ENCODE measurements at regions not wholly inside any gene's neighbourhood (a gene's known extent, or its start where the extent isn't known, plus 50 kb on each side); places are given as distances from the start of the nearest gene placed in this dataset.

DNA sequence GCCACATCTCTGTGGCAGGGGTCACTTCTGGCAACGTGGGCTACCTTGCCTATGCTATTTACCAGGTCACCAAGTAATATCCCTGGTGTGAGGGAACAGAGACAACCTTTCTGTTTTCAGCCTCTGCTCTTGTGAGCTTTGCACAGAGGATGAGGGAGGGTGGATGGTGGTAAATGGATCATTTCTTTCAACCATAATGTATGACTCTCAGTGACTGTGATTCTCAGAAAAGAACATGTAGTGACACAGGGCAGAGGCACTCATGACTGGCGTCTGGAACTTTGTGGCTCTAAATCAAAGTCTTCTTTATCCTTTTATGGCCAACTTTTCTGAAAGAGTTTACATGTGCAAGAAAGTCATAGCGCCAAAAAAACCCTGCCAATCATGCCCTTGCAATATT is 153.5 kb upstream of the USP24 start:
- intact Hi-C loops (cut with micrococcal nuclease): no loop called here
- no peak for DNase-seq
- no peak for ATAC-seq

DNA sequence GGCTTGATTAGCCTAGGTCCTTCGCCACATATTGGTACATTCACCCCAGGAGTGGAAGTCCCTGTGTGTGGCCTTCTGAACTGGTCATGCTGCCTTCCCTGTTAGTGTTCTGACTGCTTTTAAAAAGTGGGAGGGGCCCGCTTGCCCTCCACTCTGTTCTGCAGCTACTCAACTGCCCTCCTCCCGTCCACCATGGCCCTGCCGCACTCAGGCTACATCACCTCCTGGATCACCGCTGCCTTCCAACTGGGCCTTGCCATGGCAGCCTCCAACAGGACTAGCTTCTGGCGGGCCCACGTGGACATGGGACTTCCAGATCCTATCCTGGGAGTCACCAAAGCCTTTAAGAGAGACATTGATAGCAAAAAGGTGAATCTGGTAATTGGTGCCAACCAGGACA is 152.1 kb upstream of the USP24 start:
- intact Hi-C loops (cut with micrococcal nuclease): no loop called here
- DNase-seq: no peak
- ATAC-seq: no peak

DNA sequence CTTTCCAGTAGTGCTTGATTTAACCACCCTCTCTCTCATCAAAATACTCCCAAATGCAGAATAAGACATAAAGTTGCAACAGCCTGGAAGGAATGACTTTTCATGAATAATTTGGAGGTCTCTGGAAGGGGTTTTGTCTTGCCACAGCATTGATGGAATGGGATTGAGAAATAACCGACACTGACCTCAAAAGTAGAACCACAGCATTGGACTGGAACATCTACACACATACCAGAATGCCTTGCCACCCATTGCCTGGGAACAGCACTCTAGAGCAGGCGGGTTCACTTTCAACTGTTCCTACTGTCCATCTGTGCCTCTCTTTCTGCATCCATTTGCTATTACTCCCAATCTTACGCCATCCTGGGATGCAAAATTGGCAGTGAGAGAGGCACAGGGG is 149.1 kb upstream of the USP24 start:
- intact Hi-C loops (cut with micrococcal nuclease): no loop called here
- DNase-seq (no peak), ATAC-seq (no peak)

DNA sequence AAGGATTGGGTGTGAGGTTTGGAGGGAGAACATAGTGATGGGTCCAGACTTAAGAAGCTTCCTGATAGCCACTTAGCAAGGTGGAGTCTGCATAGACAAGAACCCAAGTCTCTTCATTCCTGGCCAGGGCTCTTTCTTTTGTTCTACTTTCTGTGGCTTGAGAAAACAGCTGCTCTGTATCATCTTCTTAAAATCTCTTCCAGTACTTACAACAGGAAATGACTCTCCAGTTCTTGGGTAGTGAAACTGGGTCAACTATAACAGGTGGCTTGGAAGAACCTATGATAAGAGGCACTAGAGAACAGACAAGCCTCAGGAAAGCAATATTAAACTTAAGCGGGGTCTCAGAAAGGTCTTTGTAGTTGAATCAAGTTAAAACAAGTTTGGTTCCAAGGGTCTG is 148.1 kb upstream of the USP24 start:
- peak; percentile 81 for ATAC-seq
- DNase-seq: no peak
- intact Hi-C loops (cut with micrococcal nuclease): no loop called here

DNA sequence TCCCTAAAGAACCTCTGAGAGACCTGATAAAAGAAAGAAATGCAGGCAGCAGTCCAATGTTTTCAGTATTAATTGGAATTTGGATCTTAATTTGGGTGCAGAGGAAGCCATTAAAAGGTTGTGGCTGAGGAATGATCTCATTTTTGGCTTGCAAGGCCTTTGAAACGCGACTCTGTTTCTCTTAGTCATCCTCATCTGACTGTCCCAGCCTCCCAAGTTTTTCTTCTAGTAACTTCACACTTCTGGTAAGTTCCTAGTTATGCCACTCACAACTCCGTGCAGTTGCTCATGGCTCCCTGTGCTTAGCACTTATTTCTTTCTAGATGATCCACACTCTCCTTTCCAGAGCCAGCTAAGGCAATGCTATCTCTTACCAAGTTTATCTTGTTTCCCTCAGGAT is 147.4 kb upstream of the USP24 start:
- ATAC-seq: peak; percentile 92
- intact Hi-C loops (cut with micrococcal nuclease): no loop called here
- DNase-seq: no peak

DNA sequence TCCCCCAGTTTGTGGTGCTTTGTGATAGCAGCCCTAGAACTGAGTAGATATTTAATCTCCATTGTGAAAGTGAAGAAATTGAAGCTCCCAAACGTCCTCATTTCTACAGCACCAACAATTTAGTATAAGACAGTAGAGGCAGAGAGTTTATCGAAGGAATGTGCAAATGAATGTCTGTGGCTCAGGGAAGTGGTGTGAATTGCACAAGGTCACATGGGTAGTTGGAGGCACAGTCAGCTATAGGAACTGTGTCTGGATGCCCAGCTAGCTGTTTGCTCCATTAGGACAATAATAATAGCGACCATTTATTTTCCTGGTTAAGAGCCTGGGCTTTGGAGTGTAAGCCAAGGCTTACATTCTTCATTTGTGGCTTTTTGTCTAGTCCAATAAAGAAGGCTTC is 144.4 kb upstream of the USP24 start:
- DNase-seq (no peak), ATAC-seq (no peak)
- intact Hi-C loops (cut with micrococcal nuclease): no loop called here

DNA sequence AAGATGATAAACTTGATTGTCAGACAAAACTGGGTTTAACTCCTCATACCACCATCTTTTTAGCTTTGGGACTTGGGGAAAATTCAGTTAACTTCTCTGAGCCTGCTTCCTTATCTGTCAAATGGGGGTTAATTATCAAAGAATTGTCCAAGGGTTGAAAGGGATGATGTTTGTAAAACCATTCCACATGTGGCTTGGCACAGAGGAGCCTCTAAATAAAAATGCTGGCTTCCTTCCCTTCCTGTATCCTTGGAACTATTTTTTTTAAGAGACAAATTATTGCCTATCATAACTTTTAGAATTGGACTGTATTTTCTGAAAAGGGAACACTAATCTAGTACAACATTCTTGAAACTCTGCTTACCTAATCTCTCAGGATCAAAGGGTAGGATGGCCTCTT is 143.4 kb upstream of the USP24 start:
- intact Hi-C loops (cut with micrococcal nuclease): no loop called here
- DNase-seq (no peak), ATAC-seq (no peak)

DNA sequence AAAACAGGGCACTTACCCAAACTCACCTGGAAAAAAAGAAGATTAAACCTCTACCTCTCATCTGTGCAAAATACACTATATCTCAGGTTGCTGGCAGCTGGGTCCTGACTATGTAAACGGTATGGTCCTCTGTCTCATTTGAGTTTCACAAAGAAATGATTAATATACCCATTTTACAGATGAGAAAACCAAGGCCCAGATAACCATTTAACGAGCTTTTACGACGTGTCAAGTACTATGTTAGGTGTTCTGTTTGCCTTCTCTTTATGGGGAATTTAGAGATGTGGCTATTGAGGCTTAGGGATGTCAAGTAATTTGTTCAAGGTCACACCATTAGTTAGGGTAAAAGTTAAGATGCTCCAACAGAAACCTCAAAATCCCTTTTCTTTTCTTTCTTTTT is 140.4 kb upstream of the USP24 start:
- DNase-seq (no peak), ATAC-seq (no peak)
- intact Hi-C loops (cut with micrococcal nuclease): no loop called here

DNA sequence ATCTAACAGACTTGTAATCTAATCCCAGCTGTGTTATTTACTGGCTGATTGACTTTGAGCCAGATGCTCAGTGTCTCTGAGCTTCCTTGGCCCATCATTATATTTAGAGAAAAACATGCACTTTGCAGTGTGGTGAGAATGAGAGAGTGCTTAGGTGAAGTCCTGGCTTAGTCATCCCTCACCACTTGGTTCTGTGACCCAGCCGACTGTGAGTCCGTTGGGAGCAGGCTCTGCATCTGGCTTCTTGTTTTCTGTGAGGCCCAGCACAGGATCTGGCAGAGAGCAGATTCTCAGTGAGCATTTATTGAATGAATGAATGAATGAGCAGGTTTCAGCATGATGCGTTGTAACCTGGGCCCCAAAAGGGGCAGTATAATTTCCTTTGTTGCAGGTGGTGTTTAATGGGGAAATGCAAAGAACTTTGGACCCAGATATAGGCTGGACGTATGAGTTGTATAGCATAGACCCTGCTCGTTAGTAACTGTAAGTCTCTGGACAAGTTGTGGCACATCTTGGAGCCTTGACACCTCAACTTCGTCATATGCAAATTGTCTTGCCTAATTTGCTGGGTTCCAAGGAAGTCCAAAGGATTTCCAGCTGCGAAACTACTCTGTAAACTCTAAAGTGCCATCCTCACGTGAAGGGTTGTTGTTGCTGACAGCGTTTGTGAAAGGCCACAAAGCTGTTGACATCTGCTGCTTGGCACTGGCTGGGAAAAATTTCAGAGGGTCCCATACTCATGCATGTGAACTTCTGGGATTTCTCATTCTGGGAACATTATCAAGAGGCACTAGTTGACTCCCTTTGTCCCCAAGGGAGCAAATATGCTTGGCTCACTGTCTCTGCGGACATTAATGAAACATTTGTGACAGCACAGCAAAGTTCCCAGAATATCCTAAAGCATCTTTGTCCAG is 138.8 kb upstream of the USP24 start:
- intact Hi-C loops (cut with micrococcal nuclease): no loop called here
- DNase-seq (no peak), ATAC-seq (peak; percentile 58)

DNA sequence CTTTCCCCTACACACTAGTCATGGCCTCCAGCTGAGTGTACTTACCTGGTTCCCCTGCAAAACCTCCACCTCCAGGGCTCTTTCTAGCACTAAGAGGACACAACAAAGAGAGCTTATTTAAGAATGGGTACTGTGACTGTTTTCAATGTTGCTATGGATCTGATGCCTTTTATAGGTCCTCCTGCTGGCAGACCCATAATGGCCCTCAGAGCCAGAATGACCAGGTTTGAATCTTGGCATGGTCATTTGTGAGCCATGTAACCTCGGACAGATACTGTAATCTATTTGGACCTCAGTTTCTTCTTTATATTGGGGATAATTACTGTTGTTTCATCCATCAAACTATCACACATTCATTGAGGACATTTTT is 137.6 kb upstream of the USP24 start:
- ATAC-seq (no peak), DNase-seq (no peak)
- intact Hi-C loops (cut with micrococcal nuclease): no loop called here

DNA sequence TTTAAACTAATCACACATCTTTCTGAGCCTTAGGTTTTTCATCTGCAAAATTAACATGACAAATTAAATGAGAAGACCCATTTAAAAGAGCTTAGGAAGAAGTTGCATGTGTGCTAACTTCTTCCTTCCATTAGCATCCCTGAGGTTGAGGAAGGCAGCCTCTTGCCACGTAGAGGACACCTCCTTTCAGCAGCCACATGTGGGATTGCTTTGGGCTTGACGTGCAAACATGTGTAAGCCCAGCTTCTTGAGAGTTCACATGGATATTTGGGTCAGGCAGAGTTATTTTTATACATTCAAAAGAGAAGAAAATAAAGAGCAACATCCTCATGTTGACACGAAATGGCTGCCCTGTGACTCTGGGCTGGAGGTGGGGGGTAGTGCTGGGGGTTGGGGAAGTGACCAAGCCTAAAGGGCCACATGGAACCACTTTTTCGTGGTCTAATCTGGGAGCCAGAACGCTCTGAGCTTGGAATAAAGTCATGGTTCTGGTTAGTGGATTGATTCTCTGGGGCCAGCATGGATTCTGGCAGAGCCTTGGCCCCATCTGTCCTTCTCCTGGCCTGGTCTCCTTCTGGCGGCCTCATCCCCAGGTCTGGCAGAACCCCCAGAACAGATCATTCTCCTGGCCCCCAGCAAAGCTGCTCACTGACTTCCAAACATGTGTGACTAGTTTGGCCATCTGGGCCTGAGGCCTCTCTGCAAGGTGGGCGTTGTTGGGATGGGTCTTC is 137.1 kb upstream of the USP24 start:
- ATAC-seq (peak; percentile 84), DNase-seq (peak; percentile 71)
- intact Hi-C loops (cut with micrococcal nuclease): no loop called here

DNA sequence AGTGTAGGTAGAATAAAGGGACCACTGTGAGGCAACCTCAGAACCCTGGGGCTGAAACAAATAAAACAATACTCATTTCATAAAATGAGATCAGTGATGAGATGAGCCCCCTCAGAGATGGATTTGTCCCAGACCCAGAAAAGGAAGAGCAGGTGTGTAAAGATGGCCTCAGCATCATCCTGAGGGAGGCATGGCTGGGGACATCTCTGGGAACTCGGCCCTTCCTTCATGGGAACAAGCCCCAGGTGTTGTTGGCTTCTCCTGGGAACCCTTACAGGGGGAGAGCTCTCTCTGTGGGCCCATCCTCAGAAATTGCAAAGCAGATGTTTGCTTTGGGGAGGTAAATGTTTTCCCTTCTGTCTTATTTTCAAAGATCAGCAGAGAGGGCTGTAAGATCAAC is 133.2 kb upstream of the USP24 start:
- no peak for ATAC-seq
- DNase-seq: no peak
- intact Hi-C loops (cut with micrococcal nuclease): no loop called here

DNA sequence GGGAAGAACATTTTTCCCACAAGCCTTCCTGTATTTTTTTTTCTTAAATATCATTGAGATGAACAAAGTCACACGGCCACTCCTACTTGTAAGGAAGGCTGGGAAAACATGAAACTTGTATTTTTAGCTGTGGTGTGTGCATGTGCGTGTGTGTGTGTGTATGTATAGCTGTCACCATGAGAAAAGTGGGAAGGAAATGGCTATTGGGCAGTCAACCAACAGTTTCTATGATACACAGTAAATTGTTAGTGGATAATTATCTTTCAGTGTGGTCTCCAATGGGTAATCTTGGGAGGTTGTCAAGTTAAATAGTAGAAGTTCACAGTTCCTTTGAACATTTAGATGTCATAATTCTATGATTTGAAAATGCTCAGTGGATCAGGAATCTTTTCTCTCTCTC is 132.7 kb upstream of the USP24 start:
- DNase-seq: no peak
- ATAC-seq: no peak
- intact Hi-C loops (cut with micrococcal nuclease): no loop called here

DNA sequence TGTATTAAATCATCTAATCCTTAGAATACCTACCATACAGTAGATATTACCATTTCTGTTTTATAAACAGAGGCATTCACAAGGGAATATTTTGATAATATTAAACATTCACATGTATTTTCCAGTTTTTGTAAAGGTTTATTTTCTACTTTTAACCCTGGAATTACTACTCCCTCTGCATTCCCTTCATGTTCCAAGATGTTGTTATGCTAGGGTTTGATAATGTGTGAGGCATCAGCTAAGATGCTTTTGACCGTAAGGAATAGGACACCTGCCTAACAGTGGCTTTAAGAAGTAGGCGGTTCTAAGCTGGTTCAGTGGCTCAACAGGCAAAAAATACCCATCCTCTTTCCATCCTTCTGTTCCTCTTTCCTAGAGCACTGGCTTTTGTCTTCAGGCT is 131.9 kb upstream of the USP24 start:
- ATAC-seq (no peak), DNase-seq (no peak)
- intact Hi-C loops (cut with micrococcal nuclease): no loop called here

DNA sequence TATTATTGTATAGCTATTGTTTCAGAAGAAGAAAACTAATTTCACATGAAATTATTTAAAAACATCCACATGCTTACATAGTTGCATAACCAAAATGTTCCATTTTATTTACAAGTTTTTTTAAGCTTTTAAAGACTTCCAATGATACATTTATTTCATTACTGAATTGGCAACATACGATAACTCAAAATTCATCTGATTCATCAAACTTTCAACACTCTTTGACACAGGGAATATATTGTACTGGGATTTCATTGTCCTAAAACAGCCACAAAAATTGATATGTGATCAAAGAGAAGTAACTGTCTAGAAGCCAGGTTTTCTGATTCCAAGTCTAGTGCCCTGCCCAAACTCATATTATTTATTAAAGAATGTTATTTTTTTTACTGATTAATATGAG is 131.4 kb upstream of the USP24 start:
- no peak for ATAC-seq
- intact Hi-C loops (cut with micrococcal nuclease): no loop called here
- no peak for DNase-seq

DNA sequence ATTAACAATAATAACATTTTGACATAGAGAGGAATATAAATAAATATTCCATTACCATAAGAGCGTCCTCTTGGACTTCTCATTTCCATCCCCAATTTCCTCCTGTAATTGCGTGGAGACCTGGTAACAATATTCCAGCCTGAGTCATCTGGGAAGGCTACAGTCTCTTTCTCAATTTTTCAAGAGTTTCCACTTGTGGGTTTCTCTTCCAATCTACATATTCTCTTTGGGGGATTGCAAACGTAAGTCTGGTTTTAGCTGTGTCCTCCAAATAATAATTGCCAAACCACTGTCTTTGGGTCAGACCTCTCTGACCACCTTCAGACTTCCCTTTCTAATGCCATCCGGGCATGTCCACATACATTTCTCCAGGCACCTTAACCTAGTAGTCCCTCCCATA is 124.5 kb upstream of the USP24 start:
- ATAC-seq (no peak), DNase-seq (no peak)
- intact Hi-C loops (cut with micrococcal nuclease): no loop called here

DNA sequence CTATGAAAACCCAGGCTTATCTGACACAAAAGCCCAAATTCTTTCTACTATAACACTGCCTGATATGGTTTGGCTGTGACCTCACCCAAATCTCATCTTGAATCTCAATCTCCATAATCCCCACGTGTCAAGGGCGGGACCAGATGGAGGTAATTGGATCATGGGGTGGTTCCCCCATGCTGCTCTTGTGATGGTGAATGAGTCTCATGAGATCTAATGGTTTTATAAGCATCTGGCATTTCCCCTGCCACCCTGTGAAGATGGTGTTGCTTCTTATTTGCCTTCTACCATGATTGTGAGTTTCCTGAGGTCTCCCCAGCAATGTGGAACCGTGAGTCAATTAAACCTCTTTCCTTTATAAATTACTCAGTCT is 123.3 kb upstream of the USP24 start:
- intact Hi-C loops (cut with micrococcal nuclease): no loop called here
- DNase-seq (no peak), ATAC-seq (no peak)

DNA sequence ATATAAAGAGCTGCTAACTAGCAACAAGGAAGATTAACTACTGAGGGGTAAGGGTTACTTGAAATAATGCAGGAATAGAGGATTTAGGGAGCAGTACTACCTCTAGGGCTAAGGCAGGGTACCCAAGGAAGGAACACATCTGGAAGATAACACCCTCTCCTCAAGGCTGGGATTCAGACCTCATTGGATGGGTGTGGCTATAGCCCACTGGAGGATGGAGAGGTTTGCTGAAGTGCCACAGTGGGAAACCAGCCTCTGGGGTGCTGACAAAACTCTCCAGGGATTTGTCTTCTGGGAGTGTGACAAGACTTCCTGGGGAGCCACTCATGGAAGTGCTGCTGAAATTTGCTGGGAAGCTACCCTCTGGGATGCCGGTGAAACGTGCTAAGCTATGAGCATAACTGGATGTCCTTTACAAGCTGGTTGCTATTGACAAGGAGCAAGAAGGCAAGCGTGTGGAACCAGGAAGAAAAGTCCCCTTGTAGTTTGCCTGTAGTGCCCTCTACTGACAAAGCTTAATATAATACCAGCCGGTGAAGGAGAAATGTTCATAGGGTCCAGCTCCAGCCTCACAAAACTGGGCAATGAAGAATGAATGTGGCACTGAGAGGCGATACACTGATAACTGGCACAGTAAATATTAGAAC is 122.8 kb upstream of the USP24 start:
- no peak for ATAC-seq
- intact Hi-C loops (cut with micrococcal nuclease): no loop called here
- no peak for DNase-seq

DNA sequence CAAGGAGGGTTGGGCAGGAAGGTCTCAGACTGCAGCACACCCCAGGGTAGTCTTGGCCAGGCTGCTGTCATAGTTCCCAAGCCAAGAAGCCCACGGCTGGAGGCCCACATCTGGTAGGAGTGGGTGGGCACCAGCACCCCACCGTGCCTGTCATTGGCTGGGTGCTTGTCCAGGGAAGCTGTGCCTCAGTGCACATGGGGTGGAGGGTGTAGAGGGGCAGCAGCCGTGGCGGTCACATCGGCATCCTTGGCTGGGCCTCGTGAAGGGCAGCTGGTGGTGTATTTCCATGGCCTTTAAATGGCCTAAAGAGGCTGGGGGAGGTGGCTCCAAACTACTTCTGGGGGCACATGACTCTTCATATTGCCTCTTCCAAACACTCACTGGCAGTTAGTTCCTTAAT is 119.6 kb upstream of the USP24 start:
- DNase-seq (no peak), ATAC-seq (no peak)
- intact Hi-C loops (cut with micrococcal nuclease): no loop called here

DNA sequence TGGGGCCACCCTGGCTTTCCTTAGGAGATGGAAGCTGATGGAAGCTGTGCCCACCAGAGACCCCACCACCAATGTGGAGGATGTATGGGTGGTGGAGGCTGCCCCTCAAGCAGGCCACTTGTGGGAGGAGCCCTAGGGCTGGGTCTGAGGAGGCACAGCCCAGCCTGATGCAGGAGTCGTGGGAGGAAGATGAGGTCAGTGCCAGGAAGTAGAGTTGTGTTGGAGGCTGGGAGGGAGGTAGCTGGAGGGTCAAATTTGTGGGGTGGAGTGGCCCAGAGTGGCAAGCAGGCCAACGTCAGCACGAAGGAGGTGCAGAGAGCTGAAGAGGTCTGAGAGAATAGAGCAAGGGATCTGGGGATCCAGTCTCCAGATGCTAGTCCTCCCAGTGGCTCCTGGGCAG is 119.0 kb upstream of the USP24 start:
- DNase-seq (no peak), ATAC-seq (no peak)
- intact Hi-C loops (cut with micrococcal nuclease): no loop called here

DNA sequence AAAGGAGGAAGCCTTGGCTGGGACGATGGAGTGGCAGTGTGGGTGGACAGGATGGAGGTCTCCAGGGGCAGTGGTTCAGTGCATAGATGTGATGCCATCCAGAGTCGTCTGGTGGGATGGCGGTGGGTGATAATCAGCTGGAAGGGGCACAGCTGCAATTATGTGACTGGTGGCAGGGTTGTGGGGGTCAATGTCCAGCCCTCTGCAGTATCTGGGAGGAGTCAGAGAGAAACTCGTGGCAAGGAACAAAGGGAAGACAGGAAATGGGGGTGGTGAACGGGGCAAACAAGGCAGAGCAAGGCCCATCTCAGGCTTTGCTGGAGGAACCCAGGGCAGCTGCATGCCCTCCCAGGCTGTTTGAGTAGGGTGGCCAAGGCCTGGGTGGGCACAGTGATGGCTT is 118.3 kb upstream of the USP24 start:
- intact Hi-C loops (cut with micrococcal nuclease): no loop called here
- DNase-seq: no peak
- no peak for ATAC-seq

Data from left ventricle myocardium superior (tissue), 1 donor.